Omental fat pad (tissue), 3 donors: ENCODE measurements at regions not wholly inside any gene's neighbourhood (a gene's known extent, or its start where the extent isn't known, plus 50 kb on each side); places are given as distances from the start of the nearest gene placed in this dataset.
"Not testable (repeated sequence)": the region's sequence is repeated elsewhere in the genome, so short reads cannot be mapped to it uniquely, and the experiment has no call there.

ENCODE experiments used
- ATAC-seq: fragments of 150-250 bp; one replicate; pipeline ENCODE4 v1.9.1; 2016; ENCODE audit warnings: mild to moderate bottlenecking, moderate library complexity; ENCODE audit not compliant: low FRiP score
- DNase-seq: peaks from one replicate; pipeline ENCODE4 v3.0.0-alpha.2; 2019; ENCODE audit warnings: low spot score
- CTCF ChIP-seq, 3 donors: fragments of 450-650 bp; IDR thresholded peaks; one replicate each; pipeline ENCODE4 v1.5.1; 2016 to 2017; ENCODE audit warnings: antibody characterized with exemption in 3 of 3, mild to moderate bottlenecking in 3 of 3, moderate library complexity in 2 of 3

- DNase-seq (no peak), ATAC-seq (no peak)
- TF ChIP-seq CTCF (IDR thresholded peaks at IDR 0.05): no peak
These were observed 694.1 kb upstream of the MMS22L start for GRCh38 chr6:97977084-97977483.

GRCh38 chr6:97978855-97979271 lies 695.8 kb upstream of the MMS22L start:
- ATAC-seq (no peak), DNase-seq (no peak)
- TF ChIP-seq CTCF (IDR thresholded peaks at IDR 0.05): no peak

GRCh38 chr6:97979285-97979684 lies 696.3 kb upstream of the MMS22L start:
- not testable (repeated sequence) for ATAC-seq, DNase-seq

GRCh38 chr6:97989451-97989850 lies 706.4 kb upstream of the MMS22L start:
- DNase-seq: no peak
- TF ChIP-seq CTCF (IDR thresholded peaks at IDR 0.05): no peak
- no peak for ATAC-seq

- no peak for TF ChIP-seq CTCF (IDR thresholded peaks at IDR 0.05)
- DNase-seq: no peak
These were observed 712.1 kb upstream of the MMS22L start for GRCh38 chr6:97995158-97995557.

GRCh38 chr6:98002678-98003077 lies 719.7 kb upstream of the MMS22L start:
- no peak for TF ChIP-seq CTCF (IDR thresholded peaks at IDR 0.05)
- ATAC-seq: no peak
- no peak for DNase-seq

More at GRCh38 chr6:97995158-97995557, 712.1 kb upstream of the MMS22L start:
- no peak for ATAC-seq

GRCh38 chr6:98014442-98015201 lies 731.6 kb upstream of the MMS22L start:
- no peak for TF ChIP-seq CTCF (IDR thresholded peaks at IDR 0.05)
- DNase-seq (no peak), ATAC-seq (no peak)
